Small intestine (tissue), 7 donors: ENCODE measurements at regions not wholly inside any gene's neighbourhood (a gene's known extent, or its start where the extent isn't known, plus 50 kb on each side); places are given as distances from the start of the nearest gene placed in this dataset.

Experiments
- DNase-seq, 2 donors: peaks; one replicate each; pipeline versions ENCODE4 v3.0.0 to v3.0.0-alpha.2; 2013
- FAIRE-seq: peaks from 2 replicates; lab custom pipeline; 2012; peaks lifted over from hg19 to GRCh38; lab: Jason Lieb, UNC
- H3K27ac ChIP-seq, 3 donors: one replicate each; pipeline ENCODE4 v1.5.1; 2013; ENCODE audit warnings: low read length in 2 of 3, mild to moderate bottlenecking in 2 of 3, control low read depth in 1 of 3, inconsistent platforms in 1 of 3, low read depth in 1 of 3, moderate library complexity in 1 of 3
- H3K27me3 ChIP-seq, 3 donors: one replicate each; pipeline ENCODE4 v1.6.1; 2013; ENCODE audit warnings: low read length in 3 of 3, inconsistent platforms in 1 of 3; ENCODE audit not compliant: control insufficient read depth in 3 of 3, insufficient read depth in 3 of 3
- H3K36me3 ChIP-seq, 3 donors: one replicate each; pipeline ENCODE4 v1.6.1; 2013; ENCODE audit warnings: low read length in 3 of 3, inconsistent platforms in 1 of 3, low read depth in 1 of 3, mild to moderate bottlenecking in 1 of 3, moderate library complexity in 1 of 3; ENCODE audit not compliant: control insufficient read depth in 3 of 3, insufficient read depth in 2 of 3
- H3K4me1 ChIP-seq, 3 donors: one replicate each; pipeline ENCODE4 v1.6.1; 2013; ENCODE audit warnings: low read length in 2 of 3, inconsistent platforms in 1 of 3, low read depth in 1 of 3, mild to moderate bottlenecking in 1 of 3, moderate library complexity in 1 of 3; ENCODE audit not compliant: control insufficient read depth in 3 of 3, insufficient read depth in 2 of 3
- H3K4me3 ChIP-seq, 3 donors: one replicate each; pipeline ENCODE4 v1.5.1; 2013; ENCODE audit warnings: low read length in 3 of 3, control low read depth in 1 of 3, inconsistent platforms in 1 of 3, low read depth in 1 of 3, mild to moderate bottlenecking in 1 of 3, moderate library complexity in 1 of 3
- H3K9me3 ChIP-seq, 2 donors: one replicate each; pipeline ENCODE4 v1.6.1; 2013; ENCODE audit warnings: low read depth in 1 of 2, low read length in 1 of 2; ENCODE audit not compliant: control insufficient read depth in 2 of 2, insufficient read depth in 1 of 2
- WGBS, 3 donors: extraction: QIAGEN DNeasy Blood & Tissue Kit; methylation state at CpG; one replicate each; pipeline ENCODE4 v1.1.7; 2013; 5-methylcytosine and 5-hydroxymethylcytosine counted together
- donor health status: healthy with polysubstance abuse.
- donor health status: control.
- donor health status: control.
- donor health status: Bipolar disorder and iron deficiency.
- donor health status: healthy.

GRCh38 chr1:79323239-79324025 is 316.9 kb upstream of the ADGRL4 start:
- no peaks in the 10 kb centered on the region for H3K36me3 ChIP-seq
- FAIRE-seq (no peak), DNase-seq (no peak)
- H3K27me3 ChIP-seq, result no peaks in the 10 kb centered on the region
- H3K9me3 ChIP-seq, result peaks cover 0 to 4% of the 10 kb centered on the region in 2 donors
- no peak overlapping the region for H3K4me3 ChIP-seq
- 23 to 47% (median 30%) methylated on average over 1 of the region's 1 CpG for WGBS, 3 donors
- no peak overlapping the region for H3K27ac ChIP-seq
- no peaks in the 10 kb centered on the region for H3K4me1 ChIP-seq

- DNase-seq (no peak), FAIRE-seq (no peak)
These were observed 316.0 kb upstream of the ADGRL4 start for GRCh38 chr1:79322511-79323027.

GRCh38 chr1:79312438-79312837 is 305.9 kb upstream of the ADGRL4 start:
- FAIRE-seq (no peak), DNase-seq (no peak)
- no peaks in the 10 kb centered on the region for H3K9me3 ChIP-seq
- no peak overlapping the region for H3K4me3 ChIP-seq
- no peaks in the 10 kb centered on the region for H3K27me3 ChIP-seq
- H3K4me1 ChIP-seq, result no peaks in the 10 kb centered on the region
- no peaks in the 10 kb centered on the region for H3K36me3 ChIP-seq
- no peak overlapping the region for H3K27ac ChIP-seq

More at GRCh38 chr1:79322511-79323027, 316.0 kb upstream of the ADGRL4 start:
- no peak overlapping the region for H3K27ac ChIP-seq
- H3K4me1 ChIP-seq, result no peaks in the 10 kb centered on the region
- no peak overlapping the region for H3K4me3 ChIP-seq
- H3K36me3 ChIP-seq, result no peaks in the 10 kb centered on the region
- H3K27me3 ChIP-seq, result no peaks in the 10 kb centered on the region
- 87 to 91% (median 88%) methylated on average over 5 of the region's 5 CpGs for WGBS, 3 donors
- peaks cover 0 to 4% of the 10 kb centered on the region in 2 donors for H3K9me3 ChIP-seq

DNA sequence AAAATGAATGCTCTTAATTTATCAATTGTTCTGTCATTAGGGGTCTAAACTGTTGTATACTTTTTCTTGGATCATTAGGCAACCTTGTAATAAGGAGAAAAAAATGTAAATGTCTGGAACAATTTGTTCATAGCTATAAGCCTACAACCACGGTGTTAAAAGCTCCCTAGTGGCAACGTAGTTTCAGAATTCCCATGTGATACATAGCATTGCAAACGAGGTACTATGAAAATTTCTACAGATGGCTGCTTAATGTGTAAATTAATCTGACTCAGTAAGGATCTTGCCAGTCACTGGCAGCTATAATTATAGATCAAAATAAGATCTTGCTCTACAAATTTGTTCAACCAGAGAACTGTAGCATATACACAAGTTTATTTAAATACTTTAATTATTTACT is 304.1 kb upstream of the ADGRL4 start:
- Histone ChIP-seq H3K27ac (no peak overlapping the region), H3K36me3 (no peaks in the 10 kb centered on the region), H3K27me3 (no peaks in the 10 kb centered on the region), H3K9me3 (no peaks in the 10 kb centered on the region), H3K4me1 (no peaks in the 10 kb centered on the region), H3K4me3 (no peak overlapping the region)
- 39 to 63% (median 40%) methylated on average over 3 of the region's 3 CpGs for WGBS, 3 donors
- DNase-seq (no peak), FAIRE-seq (no peak)

GRCh38 chr1:79304131-79304530 is 297.6 kb upstream of the ADGRL4 start:
- H3K27me3 ChIP-seq, result no peaks in the 10 kb centered on the region
- H3K4me1 ChIP-seq, result no peaks in the 10 kb centered on the region
- no peak overlapping the region for H3K27ac ChIP-seq
- 72 to 77% (median 76%) methylated on average over 3 of the region's 3 CpGs for WGBS, 3 donors
- no peak for FAIRE-seq
- no peak for DNase-seq
- H3K4me3 ChIP-seq, result no peak overlapping the region
- no peaks in the 10 kb centered on the region for H3K36me3 ChIP-seq
- no peaks in the 10 kb centered on the region for H3K9me3 ChIP-seq

DNA sequence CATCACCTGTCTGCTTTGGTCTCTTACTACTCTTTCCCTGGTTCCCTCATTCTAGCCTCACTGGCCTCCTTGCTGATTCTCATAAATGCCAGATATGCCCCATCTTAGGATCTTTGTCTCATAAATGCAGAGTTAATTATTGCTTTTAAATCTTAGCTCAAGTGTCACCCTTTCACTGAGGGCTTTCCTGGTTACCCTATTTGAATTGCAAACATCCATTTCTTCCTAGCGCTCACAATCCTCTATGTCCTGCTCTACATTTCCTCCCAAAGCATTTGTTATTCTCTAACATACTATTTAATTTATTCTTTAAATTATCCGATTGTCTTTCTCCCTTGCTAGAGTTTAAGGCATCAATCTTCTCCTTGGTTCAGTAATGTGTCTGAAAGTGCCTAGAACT is 296.5 kb upstream of the ADGRL4 start:
- H3K4me3 ChIP-seq, result no peak overlapping the region
- FAIRE-seq, result no peak
- no peak overlapping the region for H3K27ac ChIP-seq
- no peaks in the 10 kb centered on the region for H3K4me1 ChIP-seq
- DNase-seq, result no peak
- H3K9me3 ChIP-seq, result no peaks in the 10 kb centered on the region
- no peaks in the 10 kb centered on the region for H3K36me3 ChIP-seq
- H3K27me3 ChIP-seq, result no peaks in the 10 kb centered on the region
- WGBS, 3 donors, result 92 to 95% (median 93%) methylated on average over 2 of the region's 2 CpGs

- WGBS, 3 donors, result 43 to 62% (median 43%) methylated on average over 6 of the region's 6 CpGs
- no peaks in the 10 kb centered on the region for H3K4me1 ChIP-seq
- no peaks in the 10 kb centered on the region for H3K36me3 ChIP-seq
- H3K27ac ChIP-seq, result no peak overlapping the region
- no peaks in the 10 kb centered on the region for H3K27me3 ChIP-seq
- H3K4me3 ChIP-seq, result no peak overlapping the region
- FAIRE-seq (no peak), DNase-seq (no peak)
- H3K9me3 ChIP-seq, result no peaks in the 10 kb centered on the region
These were observed 295.9 kb upstream of the ADGRL4 start for GRCh38 chr1:79302380-79302930.

DNA sequence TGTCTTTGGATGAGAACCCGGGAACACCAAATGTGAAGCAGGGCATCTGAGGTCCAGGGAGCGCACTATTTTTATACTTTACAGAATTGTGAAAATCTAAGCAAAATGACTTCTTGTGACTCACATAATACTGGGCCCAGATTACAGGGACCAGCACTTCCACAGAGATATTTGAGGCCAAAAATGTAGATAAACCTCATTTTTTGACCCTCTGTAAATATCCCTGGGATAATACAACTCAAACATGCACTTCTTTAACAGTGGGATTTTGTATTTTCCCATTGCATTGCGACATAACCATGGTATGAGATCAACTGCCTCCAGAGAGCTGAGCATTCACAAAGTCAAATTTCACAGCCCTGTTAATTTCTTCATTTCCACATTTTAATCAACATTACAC is 289.4 kb upstream of the ADGRL4 start:
- Histone ChIP-seq H3K27me3 (no peaks in the 10 kb centered on the region), H3K9me3 (no peaks in the 10 kb centered on the region), H3K27ac (no peak overlapping the region), H3K36me3 (no peaks in the 10 kb centered on the region), H3K4me1 (no peaks in the 10 kb centered on the region), H3K4me3 (no peak overlapping the region)
- WGBS, 3 donors, result 76 to 87% (median 85%) methylated on average over 3 of the region's 3 CpGs
- FAIRE-seq, result no peak
- no peak for DNase-seq
